PC-9 (cell line): ENCODE measurements at regions not wholly inside any gene's neighbourhood (a gene's known extent, or its start where the extent isn't known, plus 50 kb on each side); places are given as distances from the start of the nearest gene placed in this dataset.
"Not testable (repeated sequence)": the region's sequence is repeated elsewhere in the genome, so short reads cannot be mapped to it uniquely, and the experiment has no call there.

Experiments
- BruUV-seq: library from RNA; stranded (reverse); fragments of 400-500 nt; replicated peaks from 2 replicates; lab custom pipeline; 2021; lab: Mats Ljungman, UMichigan
- CTCF ChIA-PET: fragments of 300-600 bp; sonication (Branson Sonifier 250); formaldehyde crosslinking; loops from one replicate; lab custom pipeline; 2022; ENCODE audit warnings: antibody characterized with exemption; lab: Charles Lee
- POLR2A ChIA-PET: fragments of 300-600 bp; sonication (Branson Sonifier 250); formaldehyde crosslinking; loops from one replicate; lab custom pipeline; 2022; ENCODE audit warnings: antibody characterized with exemption; ENCODE audit not compliant: unreplicated experiment; lab: Charles Lee
- DNase-seq, 2 experiments: peaks; one replicate each; pipeline versions ENCODE4 v3.0.0 to v3.0.0-alpha.2; 2015 to 2022; ENCODE audit warnings: mixed read lengths in 1 of 2
- H2AFZ ChIP-seq: fragments of 200-600 bp; sonication (generic); 2 replicates; pipeline ENCODE4 v1.8.1; 2017; ENCODE audit warnings: antibody characterized with exemption
- H3F3A ChIP-seq: fragments of 200-600 bp; sonication (generic); 2 replicates; pipeline ENCODE4 v1.8.1; 2017; ENCODE audit warnings: antibody characterized with exemption, mild to moderate bottlenecking, low read depth; ENCODE audit not compliant: insufficient read depth
- H3K27ac ChIP-seq: fragments of 200-600 bp; sonication (generic); 2 replicates; pipeline ENCODE4 v1.6.1; 2016; ENCODE audit warnings: mixed run types
- H3K27me3 ChIP-seq: fragments of 200-600 bp; sonication (generic); 2 replicates; pipeline ENCODE4 v1.6.1; 2016; ENCODE audit warnings: low read depth, mixed run types; ENCODE audit not compliant: insufficient read depth
- H3K36me3 ChIP-seq: fragments of 200-600 bp; sonication (generic); 2 replicates; pipeline ENCODE4 v1.6.1; 2016; ENCODE audit warnings: low read depth, mixed run types
- H3K4me1 ChIP-seq: fragments of 200-600 bp; sonication (generic); replicated peaks from 2 replicates; pipeline ENCODE4 v1.6.1; 2016; ENCODE audit warnings: mixed run types; ENCODE audit not compliant: insufficient read depth
- H3K4me2 ChIP-seq: fragments of 200-600 bp; sonication (generic); 2 replicates; pipeline ENCODE4 v1.6.1; 2017; ENCODE audit warnings: mixed run types
- H3K4me3 ChIP-seq: fragments of 200-600 bp; sonication (generic); 2 replicates; pipeline ENCODE4 v1.6.1; 2016; ENCODE audit warnings: mixed run types
- H3K79me2 ChIP-seq: fragments of 200-600 bp; sonication (generic); 2 replicates; pipeline ENCODE4 v1.6.1; 2017; ENCODE audit warnings: low read depth, mixed run types
- H3K9me2 ChIP-seq: fragments of 200-600 bp; sonication (generic); 2 replicates; pipeline ENCODE4 v1.8.1; 2017; ENCODE audit warnings: mild to moderate bottlenecking; ENCODE audit not compliant: insufficient read depth
- H3K9me3 ChIP-seq: fragments of 200-600 bp; sonication (generic); 2 replicates; pipeline ENCODE4 v1.8.1; 2016; ENCODE audit warnings: low read depth; ENCODE audit not compliant: insufficient read depth
- H4K20me1 ChIP-seq: fragments of 200-600 bp; sonication (generic); 2 replicates; pipeline ENCODE4 v1.8.1; 2017; ENCODE audit not compliant: insufficient read depth
- EZH2 ChIP-seq: fragments of 200-600 bp; sonication (generic); IDR thresholded peaks from 2 replicates; pipeline ENCODE4 v1.8.0; 2017; ENCODE audit warnings: antibody characterized with exemption, low read depth
- intact Hi-C: fragments of 100-400 bp; cut with micrococcal nuclease; formaldehyde crosslinking; loops from one replicate; pipeline ENCODE4 v1.10.0; 2022; ENCODE audit not compliant: unreplicated experiment
- TF ChIP-seq, protein P1 (sequence below): fragments of 200-600 bp; sonication (generic); conservative IDR thresholded peaks from 2 replicates; pipeline ENCODE4 v1.6.1; 2017; ENCODE audit warnings: mixed run types, antibody characterized with exemption, mild to moderate bottlenecking, moderate library complexity

DNA sequence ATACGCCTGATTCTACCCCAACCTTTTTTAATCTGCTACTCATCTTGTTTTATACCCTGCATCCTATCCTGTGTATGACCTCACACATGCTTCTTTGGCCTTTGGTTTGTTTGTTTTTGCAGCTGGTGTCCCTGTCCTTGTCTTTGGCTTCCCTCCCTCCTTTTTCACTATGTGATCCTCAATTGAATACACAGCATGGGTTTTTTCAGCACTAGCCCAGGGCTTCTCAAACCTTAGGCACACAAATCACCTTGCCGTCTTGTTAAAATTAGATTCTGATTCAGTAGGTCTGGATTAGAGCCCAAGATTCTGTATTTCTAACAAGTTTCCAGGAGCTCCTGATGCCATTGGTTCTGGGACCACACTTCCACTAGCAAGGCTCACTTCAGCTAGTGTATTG lies 321.5 kb upstream of the MAN1A1 start:
- no peak for DNase-seq

DNA sequence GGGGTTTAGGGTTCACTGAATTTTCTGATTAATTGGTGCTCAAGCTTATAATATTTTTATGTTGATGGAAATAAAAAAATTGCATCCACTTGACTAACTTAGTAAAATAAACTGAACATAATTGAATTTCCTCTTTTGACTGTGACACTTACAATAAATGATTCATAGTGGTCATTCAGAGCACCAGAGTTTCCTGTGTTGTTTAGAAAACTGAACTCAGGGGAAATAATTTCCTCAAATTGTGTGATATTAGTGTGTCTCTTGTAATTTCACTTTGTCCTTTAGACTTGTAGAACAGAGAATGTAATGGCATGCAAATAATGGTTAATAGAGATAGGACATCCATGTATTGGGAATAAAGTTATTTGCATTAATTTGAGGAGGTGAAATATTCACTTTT lies 319.7 kb upstream of the MAN1A1 start:
- TF ChIP-seq EZH2, result no peak
- TF ChIP-seq, protein P1, sequence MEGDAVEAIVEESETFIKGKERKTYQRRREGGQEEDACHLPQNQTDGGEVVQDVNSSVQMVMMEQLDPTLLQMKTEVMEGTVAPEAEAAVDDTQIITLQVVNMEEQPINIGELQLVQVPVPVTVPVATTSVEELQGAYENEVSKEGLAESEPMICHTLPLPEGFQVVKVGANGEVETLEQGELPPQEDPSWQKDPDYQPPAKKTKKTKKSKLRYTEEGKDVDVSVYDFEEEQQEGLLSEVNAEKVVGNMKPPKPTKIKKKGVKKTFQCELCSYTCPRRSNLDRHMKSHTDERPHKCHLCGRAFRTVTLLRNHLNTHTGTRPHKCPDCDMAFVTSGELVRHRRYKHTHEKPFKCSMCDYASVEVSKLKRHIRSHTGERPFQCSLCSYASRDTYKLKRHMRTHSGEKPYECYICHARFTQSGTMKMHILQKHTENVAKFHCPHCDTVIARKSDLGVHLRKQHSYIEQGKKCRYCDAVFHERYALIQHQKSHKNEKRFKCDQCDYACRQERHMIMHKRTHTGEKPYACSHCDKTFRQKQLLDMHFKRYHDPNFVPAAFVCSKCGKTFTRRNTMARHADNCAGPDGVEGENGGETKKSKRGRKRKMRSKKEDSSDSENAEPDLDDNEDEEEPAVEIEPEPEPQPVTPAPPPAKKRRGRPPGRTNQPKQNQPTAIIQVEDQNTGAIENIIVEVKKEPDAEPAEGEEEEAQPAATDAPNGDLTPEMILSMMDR, result no peak
- Histone ChIP-seq H3K4me2 (no peak overlapping the region), H3K9me3 (no peaks in the 10 kb centered on the region), H2AFZ (no peak overlapping the region), H3K9me2 (no peaks in the 10 kb centered on the region), H3K36me3 (no peaks in the 10 kb centered on the region), H3K27me3 (no peaks in the 10 kb centered on the region), H3K79me2 (no peaks in the 10 kb centered on the region), H3F3A (no peaks in the 10 kb centered on the region), H3K4me3 (no peak overlapping the region), H3K4me1 (peaks cover under 1% of the 10 kb centered on the region; the same call in 1 of the 2 replicates), H3K27ac (no peak overlapping the region), H4K20me1 (no peaks in the 10 kb centered on the region)
- BruUV-seq, result no TSS peak
- CTCF ChIA-PET, result no interaction called here
- POLR2A ChIA-PET, result interaction anchor here (0.7 kb wide), 1 partner anchor 49 kb away, joined by 3 read pairs; no protein-coding TSS in a partner anchor
- intact Hi-C loops, result no loop called here
- no peak for DNase-seq

More for the DNA sequence above, 321.5 kb upstream of the MAN1A1 start:
- H3K27ac ChIP-seq, result no peak overlapping the region
- no peak overlapping the region for H3K4me2 ChIP-seq
- intact Hi-C loops, result no loop called here
- H3K79me2 ChIP-seq, result no peaks in the 10 kb centered on the region
- H2AFZ ChIP-seq, result no peak overlapping the region
- H3K27me3 ChIP-seq, result no peaks in the 10 kb centered on the region
- no peaks in the 10 kb centered on the region for H3F3A ChIP-seq
- no peaks in the 10 kb centered on the region for H3K36me3 ChIP-seq
- ChIA-PET CTCF (no interaction called here), POLR2A (no interaction called here)
- H3K4me3 ChIP-seq, result no peak overlapping the region
- no peaks in the 10 kb centered on the region for H3K4me1 ChIP-seq
- H4K20me1 ChIP-seq, result no peaks in the 10 kb centered on the region
- H3K9me2 ChIP-seq, result no peaks in the 10 kb centered on the region
- no peaks in the 10 kb centered on the region for H3K9me3 ChIP-seq
- no TSS peak for BruUV-seq
- no peak for TF ChIP-seq EZH2
- TF ChIP-seq, protein P1, result no peak

DNA sequence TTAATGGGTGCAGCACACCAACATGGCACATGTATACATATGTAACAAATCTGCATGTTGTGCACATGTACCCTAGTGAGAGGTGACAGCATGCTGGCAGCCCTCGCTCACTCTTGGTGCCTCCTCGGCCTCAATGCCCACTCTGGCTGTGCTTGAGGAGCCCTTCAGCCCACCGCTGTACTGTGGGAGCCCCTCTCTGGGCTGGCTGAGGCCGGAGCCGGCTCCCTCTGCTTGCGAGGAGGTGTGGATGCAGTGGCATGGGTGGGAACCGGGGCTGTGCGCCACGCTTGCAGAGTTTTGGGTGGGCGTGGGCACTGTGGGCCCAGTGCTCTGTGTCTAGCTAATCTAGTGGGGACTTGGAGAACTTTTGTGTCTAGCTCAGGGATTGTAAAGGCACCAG lies 315.9 kb upstream of the MAN1A1 start:
- POLR2A ChIA-PET, result interaction anchor here (0.7 kb wide), 1 partner anchor 595 kb away, joined by 3 read pairs; no protein-coding TSS in a partner anchor
- H3K4me3 ChIP-seq, H3K79me2 ChIP-seq, intact Hi-C loops, H3K27me3 ChIP-seq, H2AFZ ChIP-seq, DNase-seq, H3F3A ChIP-seq, H3K36me3 ChIP-seq, H3K4me2 ChIP-seq, BruUV-seq, CTCF ChIA-PET, H3K9me2 ChIP-seq, H4K20me1 ChIP-seq, H3K9me3 ChIP-seq, H3K27ac ChIP-seq: not testable (repeated sequence)
- H3K4me1 ChIP-seq, result peaks cover 23% of the 10 kb centered on the region

DNA sequence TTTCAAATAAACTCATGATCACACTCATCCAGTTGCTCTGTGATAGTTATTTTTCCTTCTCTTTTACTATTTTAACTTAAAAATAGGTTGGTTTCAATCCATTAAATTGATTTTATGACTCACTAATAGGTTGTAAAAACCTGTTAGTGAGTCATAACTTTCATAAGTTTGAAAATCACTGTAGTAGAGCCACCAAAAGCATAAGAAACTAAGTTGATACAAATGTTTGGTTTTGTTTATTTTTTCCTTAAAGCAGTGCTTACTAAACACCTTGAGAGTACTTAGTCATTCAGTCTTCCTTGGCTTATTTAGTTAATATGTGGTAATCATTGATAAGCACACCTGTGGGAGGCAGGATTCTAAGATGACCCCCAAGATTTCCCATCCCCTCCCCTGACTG lies 312.1 kb upstream of the MAN1A1 start:
- H3K4me3 ChIP-seq, result no peak overlapping the region
- BruUV-seq, result no TSS peak

More for the DNA sequence above, 312.1 kb upstream of the MAN1A1 start:
- intact Hi-C loops, result no loop called here
- CTCF ChIA-PET, result no interaction called here
- Histone ChIP-seq H4K20me1 (no peaks in the 10 kb centered on the region), H3K4me2 (no peak overlapping the region), H3K9me3 (no peaks in the 10 kb centered on the region), H3K9me2 (no peaks in the 10 kb centered on the region; the same call in 1 of the 2 replicates), H3K36me3 (no peaks in the 10 kb centered on the region), H2AFZ (peak overlapping the region; percentile 32; the same call in 1 of the 2 replicates), H3K4me1 (peaks cover 23% of the 10 kb centered on the region), H3K79me2 (no peaks in the 10 kb centered on the region), H3K27ac (peak overlapping the region; percentile 30), H3F3A (no peaks in the 10 kb centered on the region), H3K27me3 (no peaks in the 10 kb centered on the region)
- POLR2A ChIA-PET, result no interaction called here
- no peak for TF ChIP-seq EZH2
- TF ChIP-seq, protein P1, result no peak
- peak in 1 of 2 experiments; percentile 68 for DNase-seq
